ENCODE measurements at regions not wholly inside any gene's neighbourhood (a gene's known extent, or its start where the extent isn't known, plus 50 kb on each side); places are given as distances from the start of the nearest gene placed in this dataset.

- no peak for DNase-seq (ENCODE audit: low read depth, low spot score)
- H3K4me3 ChIP-seq (ENCODE audit: low read length): no peak overlapping the region
Measured at GRCh38 chr2:204249437-204249836, 295.8 kb upstream of the PARD3B start.

- no peak for DNase-seq (ENCODE audit: low read depth, low spot score)
- no peak overlapping the region for H3K4me3 ChIP-seq (ENCODE audit: low read length)
Measured at GRCh38 chr2:204250692-204251091, 294.6 kb upstream of the PARD3B start.

GRCh38 chr2:204251158-204251997, 293.9 kb upstream of the PARD3B start:
- DNase-seq (ENCODE audit: low read depth, low spot score): peak; percentile 22
- no peak overlapping the region for H3K4me3 ChIP-seq (ENCODE audit: low read length)

GRCh38 chr2:204251998-204252376, 293.3 kb upstream of the PARD3B start:
- DNase-seq (ENCODE audit: low read depth, low spot score): no peak
- no peak overlapping the region for H3K4me3 ChIP-seq (ENCODE audit: low read length)

- H3K4me3 ChIP-seq (ENCODE audit: low read length): no peak overlapping the region
- DNase-seq (ENCODE audit: low read depth, low spot score): no peak
Measured at GRCh38 chr2:204255071-204255470, 290.2 kb upstream of the PARD3B start.

- no peak for DNase-seq (ENCODE audit: low read depth, low spot score)
- H3K4me3 ChIP-seq (ENCODE audit: low read length): no peak overlapping the region
Measured at GRCh38 chr2:204255526-204255925, 289.7 kb upstream of the PARD3B start.

- DNase-seq (ENCODE audit: low read depth, low spot score): no peak
- no peak overlapping the region for H3K4me3 ChIP-seq (ENCODE audit: low read length)
Measured at GRCh38 chr2:204257781-204258180, 287.5 kb upstream of the PARD3B start.

GRCh38 chr2:204258890-204259289, 286.4 kb upstream of the PARD3B start:
- no peak for DNase-seq (ENCODE audit: low read depth, low spot score)

GRCh38 chr2:204260162-204260877, 285.0 kb upstream of the PARD3B start:
- DNase-seq (ENCODE audit: low read depth, low spot score): peak; percentile 36
- no peak overlapping the region for H3K4me3 ChIP-seq (ENCODE audit: low read length)

More at GRCh38 chr2:204258890-204259289, 286.4 kb upstream of the PARD3B start:
- H3K4me3 ChIP-seq (ENCODE audit: low read length): no peak overlapping the region

- DNase-seq (ENCODE audit: low read depth, low spot score): no peak
Measured at GRCh38 chr2:204260901-204261300, 284.4 kb upstream of the PARD3B start.

GRCh38 chr2:204261846-204262245, 283.4 kb upstream of the PARD3B start:
- H3K4me3 ChIP-seq (ENCODE audit: low read length): no peak overlapping the region
- DNase-seq (ENCODE audit: low read depth, low spot score): no peak

More at GRCh38 chr2:204260901-204261300, 284.4 kb upstream of the PARD3B start:
- no peak overlapping the region for H3K4me3 ChIP-seq (ENCODE audit: low read length)

- DNase-seq (ENCODE audit: low read depth, low spot score): no peak
Measured at GRCh38 chr2:204264085-204264553, 281.2 kb upstream of the PARD3B start.

GRCh38 chr2:204264621-204265140, 280.6 kb upstream of the PARD3B start:
- DNase-seq (ENCODE audit: low read depth, low spot score): no peak
- H3K4me3 ChIP-seq (ENCODE audit: low read length): no peak overlapping the region

More at GRCh38 chr2:204264085-204264553, 281.2 kb upstream of the PARD3B start:
- H3K4me3 ChIP-seq (ENCODE audit: low read length): no peak overlapping the region

- DNase-seq (ENCODE audit: low read depth, low spot score): no peak
Measured at GRCh38 chr2:204265681-204266181, 279.5 kb upstream of the PARD3B start.

GRCh38 chr2:204268458-204268857, 276.8 kb upstream of the PARD3B start:
- no peak for DNase-seq (ENCODE audit: low read depth, low spot score)
- H3K4me3 ChIP-seq (ENCODE audit: low read length): no peak overlapping the region

More at GRCh38 chr2:204265681-204266181, 279.5 kb upstream of the PARD3B start:
- no peak overlapping the region for H3K4me3 ChIP-seq (ENCODE audit: low read length)

- DNase-seq (ENCODE audit: low read depth, low spot score): no peak
- H3K4me3 ChIP-seq (ENCODE audit: low read length): no peak overlapping the region
Measured at GRCh38 chr2:204268971-204269370, 276.3 kb upstream of the PARD3B start.

GRCh38 chr2:204272089-204272488, 273.2 kb upstream of the PARD3B start:
- no peak overlapping the region for H3K4me3 ChIP-seq (ENCODE audit: low read length)
- DNase-seq (ENCODE audit: low read depth, low spot score): no peak

- H3K4me3 ChIP-seq (ENCODE audit: low read length): no peak overlapping the region
Measured at GRCh38 chr2:204272610-204273287, 272.5 kb upstream of the PARD3B start.

GRCh38 chr2:204274429-204274828, 270.8 kb upstream of the PARD3B start:
- H3K4me3 ChIP-seq (ENCODE audit: low read length): no peak overlapping the region
- DNase-seq (ENCODE audit: low read depth, low spot score): no peak

More at GRCh38 chr2:204272610-204273287, 272.5 kb upstream of the PARD3B start:
- no peak for DNase-seq (ENCODE audit: low read depth, low spot score)

Data from Jurkat, Clone E6-1 (cell line).